Ectodermal cell (in vitro differentiated cells): ENCODE measurements at regions not wholly inside any gene's neighbourhood (a gene's known extent, or its start where the extent isn't known, plus 50 kb on each side); places are given as distances from the start of the nearest gene placed in this dataset.

Source experiments
- H3K27ac ChIP-seq: 2 replicates; pipeline ENCODE4 v1.7.0; 2013; ENCODE audit warnings: mild to moderate bottlenecking, low read depth, low read length; ENCODE audit not compliant: insufficient read depth, poor library complexity, severe bottlenecking
- H3K27me3 ChIP-seq: 2 replicates; pipeline ENCODE4 v1.7.0; 2013; ENCODE audit warnings: mild to moderate bottlenecking, low read length; ENCODE audit not compliant: insufficient read depth, control insufficient read depth, poor library complexity, severe bottlenecking
- H3K36me3 ChIP-seq: one replicate; pipeline ENCODE4 v1.7.0; 2013; ENCODE audit warnings: low read length; ENCODE audit not compliant: control insufficient read depth, insufficient read depth
- H3K4me1 ChIP-seq: one replicate; pipeline ENCODE4 v1.7.0; 2013; ENCODE audit warnings: low read length; ENCODE audit not compliant: control insufficient read depth, insufficient read depth
- H3K4me3 ChIP-seq: 2 replicates; pipeline ENCODE4 v1.7.0; 2013; ENCODE audit warnings: low read depth, low read length, control low read depth; ENCODE audit not compliant: insufficient read depth
- H3K9me3 ChIP-seq: 2 replicates; pipeline ENCODE4 v1.7.0; 2013; ENCODE audit warnings: mild to moderate bottlenecking, low read length, moderate library complexity; ENCODE audit not compliant: control insufficient read depth
- WGBS, 2 experiments: methylation state at CpG; one replicate each; pipeline ENCODE4 v1.1.7; 2013; ENCODE audit warnings: missing lambda C conversion rate in 2 of 2; 5-methylcytosine and 5-hydroxymethylcytosine counted together

DNA sequence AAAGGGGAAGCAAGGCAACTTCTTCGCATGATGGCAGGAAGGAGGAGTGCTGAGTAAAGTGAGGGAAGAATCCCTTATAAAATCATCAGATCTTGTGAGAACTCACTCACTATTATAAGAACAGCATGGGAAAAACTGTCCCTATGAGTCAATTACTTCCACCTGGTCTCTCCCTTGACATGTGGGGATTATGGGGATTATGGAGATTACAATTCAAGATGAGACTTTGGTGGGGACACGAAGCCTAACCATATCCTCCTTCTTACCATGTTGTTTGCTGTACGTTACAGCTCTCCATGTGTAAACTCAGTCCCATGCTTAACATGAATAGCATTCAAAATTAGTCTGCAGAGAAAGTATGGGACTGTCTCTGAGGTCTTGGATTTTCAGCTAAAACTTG lies 1096.8 kb upstream of the ACVR2A start:
- H3K4me1 ChIP-seq, result no peaks in the 10 kb centered on the region
- no peak overlapping the region for H3K27ac ChIP-seq
- WGBS, 2 experiments, result 71 to 92% methylated on average over 3 of the region's 3 CpGs
- H3K4me3 ChIP-seq, result no peak overlapping the region
- no peaks in the 10 kb centered on the region for H3K27me3 ChIP-seq
- no peaks in the 10 kb centered on the region for H3K9me3 ChIP-seq
- no peaks in the 10 kb centered on the region for H3K36me3 ChIP-seq

DNA sequence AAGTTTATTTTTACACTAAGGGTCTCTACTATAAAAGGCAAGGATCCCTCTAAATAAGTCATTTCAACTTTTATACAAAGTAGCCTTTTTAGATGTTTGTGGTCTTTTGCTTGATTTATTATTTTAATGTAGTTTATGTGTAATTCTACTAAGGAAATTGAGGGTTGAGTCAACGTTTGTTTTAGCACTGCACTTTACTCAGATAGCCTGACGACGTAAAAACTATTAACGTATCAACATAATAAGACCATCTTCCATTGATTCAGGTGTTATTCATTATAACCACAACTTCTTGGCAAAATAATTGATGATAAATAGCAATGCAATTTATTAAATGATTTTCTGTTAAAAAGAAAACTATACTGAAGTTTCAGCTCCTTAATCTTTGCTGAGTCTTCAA lies 1103.6 kb upstream of the ACVR2A start:
- H3K4me1 ChIP-seq, result no peaks in the 10 kb centered on the region
- H3K36me3 ChIP-seq, result no peaks in the 10 kb centered on the region
- no peaks in the 10 kb centered on the region for H3K9me3 ChIP-seq
- H3K4me3 ChIP-seq, result no peak overlapping the region
- no peaks in the 10 kb centered on the region for H3K27me3 ChIP-seq
- no peak overlapping the region for H3K27ac ChIP-seq
- 77 to 88% methylated on average over 4 of the region's 4 CpGs for WGBS, 2 experiments

DNA sequence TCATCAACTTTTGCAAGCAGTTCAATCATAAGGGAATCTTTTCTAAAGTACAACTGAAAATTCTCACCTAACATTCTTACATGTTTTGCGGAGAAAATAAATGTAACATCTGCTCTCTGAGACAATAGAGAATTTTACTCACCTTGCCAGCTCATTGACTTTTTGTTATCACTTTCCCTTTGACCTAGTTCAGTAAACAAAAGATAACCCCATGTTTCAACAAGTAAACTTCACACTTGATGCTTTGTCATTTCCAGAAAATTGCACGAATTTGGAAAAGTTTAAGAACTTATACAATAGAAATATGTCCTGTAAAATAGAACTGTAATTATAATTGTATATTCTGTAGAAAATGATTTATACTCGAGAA lies 1110.0 kb upstream of the ACVR2A start:
- Histone ChIP-seq H3K4me3 (no peak overlapping the region), H3K27me3 (no peaks in the 10 kb centered on the region), H3K4me1 (no peaks in the 10 kb centered on the region), H3K27ac (no peak overlapping the region), H3K36me3 (no peaks in the 10 kb centered on the region), H3K9me3 (no peaks in the 10 kb centered on the region)
- WGBS, 2 experiments, result 97 to 100% methylated on average over 1 of the region's 3 CpGs

DNA sequence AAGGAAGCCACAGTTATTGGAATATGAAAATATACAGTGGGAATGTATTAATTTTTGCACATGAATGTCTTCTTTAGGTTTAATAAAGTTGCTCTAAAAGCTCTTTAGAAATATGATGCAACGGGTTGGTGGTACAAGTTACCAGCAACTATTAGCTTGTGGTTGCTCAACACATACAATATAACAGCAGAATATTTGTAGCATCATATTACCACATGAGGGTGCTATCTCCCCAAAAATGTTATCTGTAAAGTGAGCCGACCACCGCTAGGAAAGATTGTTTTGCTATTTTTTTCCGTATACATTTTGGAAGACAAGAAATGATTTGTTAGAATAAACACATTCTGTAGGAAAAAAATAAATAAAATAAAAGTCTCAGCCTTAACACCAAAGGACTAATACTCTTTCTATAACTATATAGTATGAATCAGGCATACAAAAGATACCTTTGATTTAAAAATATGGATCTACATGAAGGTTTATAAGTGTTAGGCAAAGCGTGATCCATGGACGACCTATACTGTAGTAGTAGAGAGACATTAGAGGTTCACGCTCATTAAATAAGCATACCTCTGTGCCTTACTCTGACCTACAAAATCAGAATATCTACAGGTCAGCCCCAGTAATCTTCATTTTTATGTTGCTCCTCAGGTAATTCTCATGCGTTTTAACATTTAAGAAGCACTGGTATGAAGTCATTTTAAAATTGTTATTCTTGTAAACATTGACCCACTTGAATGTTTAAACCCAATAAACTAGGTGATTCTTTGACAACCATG lies 1110.6 kb upstream of the ACVR2A start:
- Histone ChIP-seq H3K4me3 (no peak overlapping the region), H3K4me1 (no peaks in the 10 kb centered on the region), H3K27ac (no peak overlapping the region), H3K36me3 (no peaks in the 10 kb centered on the region), H3K9me3 (no peaks in the 10 kb centered on the region), H3K27me3 (no peaks in the 10 kb centered on the region)
- WGBS, 2 experiments, result 76 to 79% methylated on average over 3 of the region's 8 CpGs

DNA sequence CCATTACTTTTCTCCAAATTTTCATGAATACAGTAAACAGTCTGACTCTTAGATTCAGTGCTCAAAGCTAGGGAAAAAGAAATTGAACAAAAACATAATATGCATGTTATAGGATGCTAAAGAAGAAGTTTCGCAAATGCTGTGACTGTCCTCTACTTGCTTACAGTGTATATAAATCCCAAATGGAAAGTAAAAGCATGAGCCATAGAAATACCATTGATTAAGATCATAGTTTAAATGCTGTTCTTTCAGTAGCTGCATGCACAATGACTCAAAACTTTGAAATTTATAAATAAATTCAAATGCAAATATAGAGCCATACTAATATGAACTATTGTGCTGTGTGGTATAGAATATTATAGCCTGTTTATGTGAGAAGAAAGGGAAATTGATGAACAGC lies 1113.9 kb upstream of the ACVR2A start:
- WGBS, 2 experiments, result 100% methylated on average over 1 of the region's 1 CpG
- H3K36me3 ChIP-seq, result no peaks in the 10 kb centered on the region
- H3K9me3 ChIP-seq, result no peaks in the 10 kb centered on the region
- no peak overlapping the region for H3K27ac ChIP-seq
- no peaks in the 10 kb centered on the region for H3K27me3 ChIP-seq
- no peaks in the 10 kb centered on the region for H3K4me1 ChIP-seq
- H3K4me3 ChIP-seq, result no peak overlapping the region

DNA sequence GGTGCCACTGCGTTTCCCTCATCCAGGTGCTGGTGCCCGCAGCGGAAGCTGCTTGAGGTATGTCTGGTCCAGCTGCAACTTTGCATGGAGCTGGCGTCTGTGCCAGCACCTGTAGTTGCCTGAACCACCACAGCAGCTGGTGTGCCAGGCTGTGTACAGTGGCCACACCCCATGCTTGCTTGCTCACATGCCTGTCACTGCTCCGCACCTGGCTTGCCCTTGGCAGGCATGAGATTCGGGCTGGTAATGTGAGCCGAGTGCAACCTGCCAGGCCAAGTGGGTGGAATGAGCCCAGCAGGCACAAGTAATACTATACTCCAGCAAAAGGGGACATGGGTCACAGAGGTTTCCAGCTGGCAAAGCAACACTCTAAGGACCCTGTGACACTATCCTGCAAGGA lies 1123.3 kb upstream of the ACVR2A start:
- Histone ChIP-seq H3K4me3 (no peak overlapping the region), H3K27ac (no peak overlapping the region), H3K36me3 (no peaks in the 10 kb centered on the region), H3K9me3 (no peaks in the 10 kb centered on the region), H3K27me3 (no peaks in the 10 kb centered on the region), H3K4me1 (no peaks in the 10 kb centered on the region)
- 87 to 88% methylated on average over 7 of the region's 7 CpGs for WGBS, 2 experiments

DNA sequence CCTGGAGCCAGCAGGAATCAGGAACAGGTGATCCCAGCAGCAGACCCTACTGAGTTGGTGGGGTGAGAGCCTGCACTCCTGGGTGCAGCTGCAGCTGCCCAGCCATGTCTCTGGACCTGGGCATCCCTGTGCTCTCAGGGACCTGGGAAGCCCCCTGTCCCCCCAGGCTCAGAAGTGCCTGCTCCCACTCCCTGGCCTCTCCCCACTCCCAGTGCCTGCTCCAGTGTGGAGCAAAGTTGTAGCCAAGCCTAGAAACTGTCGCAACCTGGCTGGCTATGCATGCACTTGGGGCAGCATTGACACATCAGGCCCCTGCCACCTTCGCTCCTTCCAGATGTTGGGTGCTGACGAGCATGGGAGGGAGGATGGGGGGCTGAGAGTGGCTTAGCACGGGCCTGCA lies 1124.7 kb upstream of the ACVR2A start:
- Histone ChIP-seq H3K27ac (no peak overlapping the region), H3K36me3 (no peaks in the 10 kb centered on the region), H3K4me3 (no peak overlapping the region), H3K27me3 (no peaks in the 10 kb centered on the region), H3K9me3 (no peaks in the 10 kb centered on the region), H3K4me1 (no peaks in the 10 kb centered on the region)
- WGBS, 2 experiments, result 95 to 97% methylated on average over 4 of the region's 4 CpGs

DNA sequence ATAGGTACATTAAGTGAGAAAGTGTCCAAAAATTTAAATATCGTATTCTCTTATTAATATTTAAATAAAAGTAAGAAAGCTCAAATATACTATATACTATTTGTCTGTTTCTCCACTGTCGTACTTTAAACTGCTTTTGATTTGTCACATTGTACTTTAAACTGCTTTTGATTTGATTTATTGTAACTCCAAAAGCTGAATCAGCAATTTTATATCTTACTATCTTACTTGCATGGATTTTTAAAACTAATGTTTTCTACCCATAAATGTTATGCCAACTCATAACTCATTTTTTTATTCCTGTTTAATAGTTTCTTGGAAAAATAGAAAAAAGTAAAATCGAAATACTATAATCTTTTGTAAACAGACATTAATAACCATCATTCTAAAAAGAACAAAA lies 1128.2 kb upstream of the ACVR2A start:
- 100% methylated on average over 1 of the region's 3 CpGs; no CpG with 5 or more reads in 1 of the 2 experiments for WGBS, 2 experiments

DNA sequence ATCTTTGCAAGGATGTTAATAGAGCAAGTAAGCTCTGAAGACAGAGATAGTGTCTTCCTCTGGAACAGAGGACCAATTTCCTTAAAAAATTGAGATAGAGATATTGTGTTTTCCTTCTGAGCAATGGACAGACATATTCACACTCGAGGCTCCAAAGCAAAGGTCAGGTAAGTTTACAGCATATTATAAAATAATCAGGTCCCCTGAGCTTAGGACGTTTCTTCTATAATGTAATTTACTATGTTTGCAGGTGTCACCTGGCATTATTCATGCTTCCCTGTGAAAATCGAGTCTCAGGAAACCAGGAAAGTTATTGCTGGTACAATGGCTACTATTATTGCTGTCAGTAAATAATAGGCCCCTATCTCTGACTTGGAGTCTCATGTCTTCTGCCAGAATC lies 1135.8 kb upstream of the ACVR2A start:
- Histone ChIP-seq H3K36me3 (no peaks in the 10 kb centered on the region), H3K9me3 (no peaks in the 10 kb centered on the region), H3K4me3 (no peak overlapping the region), H3K4me1 (no peaks in the 10 kb centered on the region), H3K27me3 (no peaks in the 10 kb centered on the region), H3K27ac (no peak overlapping the region)
- WGBS, 2 experiments, result 100% methylated on average over 2 to 3 of the region's 3 CpGs

More for the DNA sequence above, 1128.2 kb upstream of the ACVR2A start:
- Histone ChIP-seq H3K9me3 (no peaks in the 10 kb centered on the region), H3K27me3 (no peaks in the 10 kb centered on the region), H3K4me1 (no peaks in the 10 kb centered on the region), H3K36me3 (no peaks in the 10 kb centered on the region), H3K4me3 (no peak overlapping the region), H3K27ac (no peak overlapping the region)

DNA sequence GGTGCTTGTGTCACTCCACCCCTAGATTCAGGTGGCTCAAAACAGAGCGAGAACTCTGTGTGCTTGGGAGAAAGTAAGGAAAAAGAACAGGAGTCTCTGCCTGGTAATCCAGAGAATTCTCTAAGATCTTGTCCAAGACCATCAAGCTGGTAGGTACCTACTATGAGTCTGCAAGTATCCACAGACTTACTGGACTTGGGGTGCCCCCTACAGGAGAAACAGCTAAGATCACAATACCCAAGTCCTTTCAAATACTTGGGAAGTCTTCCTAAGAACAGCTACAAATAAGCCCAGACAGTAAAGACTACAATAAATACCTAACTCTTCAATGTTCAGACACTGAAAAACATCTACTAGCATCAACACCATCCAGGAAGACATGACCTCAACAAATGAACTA lies 1143.6 kb upstream of the ACVR2A start:
- Histone ChIP-seq H3K27ac (no peak overlapping the region), H3K36me3 (no peaks in the 10 kb centered on the region), H3K4me1 (no peaks in the 10 kb centered on the region), H3K9me3 (no peaks in the 10 kb centered on the region), H3K27me3 (no peaks in the 10 kb centered on the region), H3K4me3 (no peak overlapping the region)
- 86 to 96% methylated on average over 1 of the region's 1 CpG for WGBS, 2 experiments

DNA sequence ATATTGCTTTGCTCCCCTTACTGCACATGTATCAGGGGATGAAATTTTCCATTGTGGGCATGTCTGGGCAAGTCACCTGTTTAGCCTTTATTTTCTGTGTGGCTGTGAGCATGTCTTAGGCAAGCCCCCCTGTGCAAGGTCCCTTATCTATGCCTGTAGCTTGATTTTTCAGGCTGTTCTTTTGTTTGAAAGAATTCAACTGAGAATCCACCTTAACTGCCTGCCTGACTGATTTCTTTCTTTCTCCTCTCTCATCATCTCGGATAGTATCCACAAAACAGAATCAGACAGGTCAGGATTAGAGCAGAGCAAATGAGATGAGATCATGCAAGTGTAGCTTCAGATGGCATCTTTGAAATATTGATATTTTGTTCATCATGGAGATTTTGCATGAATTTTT lies 1147.5 kb upstream of the ACVR2A start:
- H3K4me3 ChIP-seq, result no peak overlapping the region
- H3K4me1 ChIP-seq, result no peaks in the 10 kb centered on the region
- no peaks in the 10 kb centered on the region for H3K36me3 ChIP-seq
- no peak overlapping the region for H3K27ac ChIP-seq
- no peaks in the 10 kb centered on the region for H3K27me3 ChIP-seq
- H3K9me3 ChIP-seq, result no peaks in the 10 kb centered on the region
- WGBS, 2 experiments, result 80 to 100% methylated on average over 1 of the region's 1 CpG
